ENCODE measurements at regions not wholly inside any gene's neighbourhood (a gene's known extent, or its start where the extent isn't known, plus 50 kb on each side); places are given as distances from the start of the nearest gene placed in this dataset.
"Not testable (repeated sequence)": the region's sequence is repeated elsewhere in the genome, so short reads cannot be mapped to it uniquely, and the experiment has no call there.

- no peak for DNase-seq (ENCODE audit: low read depth in 2 of 2)
Measured at GRCh38 chr12:125775507-125775906, 710.3 kb downstream of the AACS start.

GRCh38 chr12:125776212-125776611 lies 711.0 kb downstream of the AACS start:
- no peak for DNase-seq (ENCODE audit: low read depth in 2 of 2)

- no peak for DNase-seq (ENCODE audit: low read depth in 2 of 2)
Measured at GRCh38 chr12:125786143-125786542, 720.9 kb downstream of the AACS start.

- DNase-seq (ENCODE audit: low read depth in 2 of 2), result no peak
Measured at GRCh38 chr12:125794401-125794800, 729.2 kb downstream of the AACS start.

- DNase-seq (ENCODE audit: low read depth in 2 of 2), result no peak
Measured at GRCh38 chr12:125797421-125798175, 732.4 kb downstream of the AACS start.

GRCh38 chr12:125804660-125805059 lies 739.4 kb downstream of the AACS start:
- no peak for DNase-seq (ENCODE audit: low read depth in 2 of 2)

GRCh38 chr12:125824276-125824675 lies 759.0 kb downstream of the AACS start:
- DNase-seq (ENCODE audit: low read depth in 2 of 2), result no peak

- no peak for DNase-seq (ENCODE audit: low read depth in 2 of 2)
Measured at GRCh38 chr12:125835852-125836251, 770.6 kb downstream of the AACS start.

- DNase-seq (ENCODE audit: low read depth in 2 of 2), result no peak
Measured at GRCh38 chr12:125836647-125837046, 771.4 kb downstream of the AACS start.

GRCh38 chr12:125841332-125841731 lies 776.1 kb downstream of the AACS start:
- DNase-seq (ENCODE audit: low read depth in 2 of 2), result no peak

- DNase-seq (ENCODE audit: low read depth in 2 of 2), result no peak
Measured at GRCh38 chr12:125852116-125852515, 786.9 kb downstream of the AACS start.

GRCh38 chr12:125852679-125853078 lies 787.4 kb downstream of the AACS start:
- no peak for DNase-seq (ENCODE audit: low read depth in 2 of 2)

- no peak for DNase-seq (ENCODE audit: low read depth in 2 of 2)
Measured at GRCh38 chr12:125853670-125854069, 788.4 kb downstream of the AACS start.

- DNase-seq (ENCODE audit: low read depth in 2 of 2), result no peak
Measured at GRCh38 chr12:125856366-125856765, 791.1 kb downstream of the AACS start.

- DNase-seq (ENCODE audit: low read depth in 2 of 2), result no peak
Measured at GRCh38 chr12:125856896-125857295, 791.7 kb downstream of the AACS start.

- DNase-seq (ENCODE audit: low read depth in 2 of 2), result no peak
Measured at GRCh38 chr12:125860672-125861288, 795.5 kb downstream of the AACS start.

GRCh38 chr12:125861299-125862281 lies 796.4 kb downstream of the AACS start:
- DNase-seq (ENCODE audit: low read depth in 2 of 2), result no peak

- DNase-seq (ENCODE audit: low read depth in 2 of 2), result not testable (repeated sequence)
Measured at GRCh38 chr12:125865236-125865635, 800.0 kb downstream of the AACS start.

GRCh38 chr12:125871811-125872594 lies 806.8 kb downstream of the AACS start:
- DNase-seq (ENCODE audit: low read depth in 2 of 2), result no peak

GRCh38 chr12:125873016-125873415 lies 807.8 kb downstream of the AACS start:
- DNase-seq (ENCODE audit: low read depth in 2 of 2), result no peak

- no peak for DNase-seq (ENCODE audit: low read depth in 2 of 2)
Measured at GRCh38 chr12:125878483-125878882, 813.2 kb downstream of the AACS start.
